NCI-H226 (cell line): ENCODE measurements at regions not wholly inside any gene's neighbourhood (a gene's known extent, or its start where the extent isn't known, plus 50 kb on each side); places are given as distances from the start of the nearest gene placed in this dataset.

Source experiments
- DNase-seq: peaks from one replicate; pipeline ENCODE4 v3.0.0-alpha.2; 2015

- no peak for DNase-seq
Observed at GRCh38 chr22:27463121-27463660, 338.4 kb downstream of the MN1 start.

- no peak for DNase-seq
Observed at GRCh38 chr22:27466229-27466628, 335.3 kb downstream of the MN1 start.

GRCh38 chr22:27466778-27467438 lies 334.6 kb downstream of the MN1 start:
- no peak for DNase-seq

GRCh38 chr22:27467711-27468110 lies 333.8 kb downstream of the MN1 start:
- no peak for DNase-seq

GRCh38 chr22:27468712-27469111 lies 332.8 kb downstream of the MN1 start:
- no peak for DNase-seq

GRCh38 chr22:27470169-27470772 lies 331.3 kb downstream of the MN1 start:
- DNase-seq = no peak

GRCh38 chr22:27472975-27473374 lies 328.6 kb downstream of the MN1 start:
- no peak for DNase-seq

- DNase-seq = peak; percentile 83
Observed at GRCh38 chr22:27473533-27473932, 328.0 kb downstream of the MN1 start.

- DNase-seq = peak; percentile 20
Observed at GRCh38 chr22:27474112-27474571, 327.4 kb downstream of the MN1 start.

- DNase-seq = peak; percentile 91
Observed at GRCh38 chr22:27474711-27475547, 326.6 kb downstream of the MN1 start.

GRCh38 chr22:27475548-27475897 lies 326.0 kb downstream of the MN1 start:
- peak; percentile 51 for DNase-seq

- DNase-seq = no peak
Observed at GRCh38 chr22:27476318-27476717, 325.2 kb downstream of the MN1 start.

GRCh38 chr22:27476729-27477128 lies 324.8 kb downstream of the MN1 start:
- DNase-seq = peak; percentile 44

- no peak for DNase-seq
Observed at GRCh38 chr22:27477171-27477570, 324.4 kb downstream of the MN1 start.

- DNase-seq = no peak
Observed at GRCh38 chr22:27480487-27480886, 321.1 kb downstream of the MN1 start.

GRCh38 chr22:27482402-27482801 lies 319.2 kb downstream of the MN1 start:
- DNase-seq = no peak

GRCh38 chr22:27483095-27483785 lies 318.3 kb downstream of the MN1 start:
- DNase-seq = no peak

- no peak for DNase-seq
Observed at GRCh38 chr22:27485842-27486241, 315.7 kb downstream of the MN1 start.

GRCh38 chr22:27487600-27488452 lies 313.7 kb downstream of the MN1 start:
- DNase-seq = no peak

- DNase-seq = no peak
Observed at GRCh38 chr22:27488456-27489177, 312.9 kb downstream of the MN1 start.

GRCh38 chr22:27489178-27489675 lies 312.3 kb downstream of the MN1 start:
- DNase-seq = no peak
